GM21367 (cell line): ENCODE measurements at regions not wholly inside any gene's neighbourhood (a gene's known extent, or its start where the extent isn't known, plus 50 kb on each side); places are given as distances from the start of the nearest gene placed in this dataset.
"Not testable (repeated sequence)": the region's sequence is repeated elsewhere in the genome, so short reads cannot be mapped to it uniquely, and the experiment has no call there.

ENCODE experiments used
- ATAC-seq: cut with Tn5 transposase; IDR thresholded peaks from one replicate; pipeline ENCODE4 v1.9.1; 2021; ENCODE audit not compliant: unreplicated experiment

- no peak for ATAC-seq
Measured at GRCh38 chr5:38677636-38678035, 121.2 kb upstream of the LIFR start.

DNA sequence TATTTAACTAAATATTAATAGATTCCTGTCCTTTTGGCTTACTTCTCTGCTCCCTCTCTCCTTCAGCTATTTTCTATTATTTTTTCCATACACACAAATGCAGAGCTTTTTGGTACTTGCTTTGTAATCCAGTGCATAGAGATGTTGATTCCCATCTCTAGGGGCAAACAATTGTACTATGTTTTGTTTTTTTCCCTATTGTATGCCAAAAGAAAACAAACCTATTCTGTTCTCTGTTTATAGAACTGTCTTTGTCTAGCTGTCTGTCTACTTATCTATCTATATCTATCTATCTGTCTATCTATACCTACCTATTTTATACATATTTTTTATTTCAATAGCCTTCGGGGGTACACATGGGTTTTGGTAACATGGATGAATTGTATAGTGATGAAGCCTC, 121.6 kb upstream of the LIFR start:
- ATAC-seq: no peak

GRCh38 chr5:38678697-38679096, 122.3 kb upstream of the LIFR start:
- ATAC-seq: not testable (repeated sequence)

DNA sequence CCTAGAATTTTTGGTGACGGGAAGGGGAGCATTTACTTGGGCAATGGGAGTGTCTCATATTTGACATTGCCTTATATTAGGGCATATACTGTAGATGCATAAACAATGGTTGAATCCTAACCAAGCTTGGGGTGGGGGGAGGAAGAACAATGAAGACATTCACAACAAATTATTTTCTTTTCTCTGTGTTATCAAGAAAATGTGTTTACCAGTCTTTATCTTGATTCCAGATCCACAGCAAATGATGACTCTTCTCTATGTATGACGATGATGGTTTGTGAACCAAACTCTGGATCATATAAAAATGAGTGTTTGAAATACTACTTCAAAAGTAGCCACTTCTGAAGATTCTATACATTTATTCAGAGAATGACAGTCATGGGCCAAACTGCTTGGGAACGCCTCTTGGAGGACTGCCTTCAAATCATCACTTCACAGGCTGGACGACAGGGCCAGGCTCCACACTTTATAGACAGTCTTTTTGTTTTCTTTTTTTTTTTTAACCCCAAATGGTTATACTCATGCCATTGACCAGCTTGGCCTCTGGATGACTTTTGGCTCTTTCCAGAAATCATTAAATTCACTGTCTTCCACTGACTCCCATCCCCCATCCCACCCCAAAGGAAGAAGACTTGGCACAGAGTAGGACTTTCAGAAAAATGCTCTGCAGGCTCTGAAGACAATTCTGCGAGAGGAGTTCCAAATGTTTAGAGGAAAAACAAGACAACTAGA, 123.8 kb upstream of the LIFR start:
- no peak for ATAC-seq

- no peak for ATAC-seq
Measured at GRCh38 chr5:38681029-38681706, 124.7 kb upstream of the LIFR start.

DNA sequence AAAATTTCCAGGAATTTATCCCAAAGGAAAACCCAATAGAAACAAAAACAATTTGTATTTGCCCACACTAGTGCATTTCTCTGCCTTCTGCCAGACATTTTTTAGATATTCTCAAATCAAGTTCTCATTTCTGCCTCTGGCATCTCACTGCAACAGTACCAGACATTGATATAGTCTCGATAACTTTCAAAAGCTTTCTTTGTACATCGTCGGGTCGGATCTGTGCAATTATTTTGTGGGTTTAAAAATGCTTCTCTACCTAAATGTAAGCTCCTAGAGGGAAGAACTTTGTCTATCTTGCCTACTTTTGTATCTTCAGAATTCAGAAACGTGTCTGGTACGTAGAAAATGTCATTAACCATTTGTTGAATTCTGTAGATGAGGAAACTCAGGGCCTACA, 125.5 kb upstream of the LIFR start:
- ATAC-seq: no peak

- ATAC-seq: no peak
Measured at GRCh38 chr5:38686658-38687057, 130.2 kb upstream of the LIFR start.

- ATAC-seq: no peak
Measured at GRCh38 chr5:38692346-38692745, 135.9 kb upstream of the LIFR start.

DNA sequence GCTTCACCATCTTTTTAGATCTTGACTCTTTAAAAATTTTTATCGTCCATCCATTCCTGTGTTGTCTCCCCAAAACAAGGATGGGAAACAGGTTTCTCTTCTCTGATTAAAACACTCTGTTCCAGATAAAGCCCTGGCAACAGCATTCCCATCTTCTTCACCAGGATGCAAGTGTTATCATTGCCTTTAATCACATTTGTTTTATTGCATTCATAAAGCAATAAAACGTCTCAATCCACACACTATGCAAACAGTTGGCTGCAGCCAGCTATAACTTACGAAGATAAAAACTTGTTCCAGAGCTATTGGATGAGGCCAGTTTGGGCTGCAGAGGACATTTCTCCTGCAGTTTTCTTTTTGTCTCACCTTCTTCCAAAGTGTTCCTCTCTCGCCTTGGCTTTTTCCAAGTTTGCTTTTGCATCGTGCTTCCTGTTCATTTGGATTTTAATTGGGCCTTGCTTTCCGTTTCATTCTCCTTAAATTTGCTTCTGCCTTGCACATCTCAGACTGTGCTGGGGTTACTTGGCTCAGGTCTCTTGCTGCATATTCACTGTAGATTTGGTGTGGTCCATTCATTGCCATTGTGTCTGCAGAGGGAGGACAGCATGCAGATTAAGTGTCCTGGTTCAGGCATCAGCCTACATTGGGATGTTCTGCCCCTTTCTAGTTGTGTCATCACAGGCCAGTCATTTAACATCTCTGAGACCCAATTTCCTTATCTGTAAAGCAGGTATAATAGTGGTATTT, 136.5 kb upstream of the LIFR start:
- no peak for ATAC-seq

GRCh38 chr5:38695021-38695958, 138.8 kb upstream of the LIFR start:
- no peak for ATAC-seq

GRCh38 chr5:38697013-38697412, 140.6 kb upstream of the LIFR start:
- no peak for ATAC-seq

DNA sequence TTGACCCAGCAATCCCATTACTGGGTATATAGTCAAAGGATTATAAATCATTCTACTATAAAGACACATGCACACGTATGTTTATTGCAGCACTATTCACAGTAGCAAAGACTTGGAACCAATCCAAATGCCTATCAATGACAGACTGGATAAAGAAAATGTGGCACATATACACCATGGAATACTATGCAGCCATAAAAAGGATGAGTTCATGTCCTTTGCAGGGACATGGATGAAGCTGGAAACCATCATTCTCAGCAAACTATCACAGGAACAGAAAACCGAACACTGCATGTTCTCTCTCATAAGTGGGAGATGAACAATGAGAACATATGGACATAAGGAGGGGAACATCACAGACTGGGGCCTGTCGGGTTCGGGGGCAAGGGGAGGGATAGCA, 140.3 kb upstream of the OSMR start:
- not testable (repeated sequence) for ATAC-seq

DNA sequence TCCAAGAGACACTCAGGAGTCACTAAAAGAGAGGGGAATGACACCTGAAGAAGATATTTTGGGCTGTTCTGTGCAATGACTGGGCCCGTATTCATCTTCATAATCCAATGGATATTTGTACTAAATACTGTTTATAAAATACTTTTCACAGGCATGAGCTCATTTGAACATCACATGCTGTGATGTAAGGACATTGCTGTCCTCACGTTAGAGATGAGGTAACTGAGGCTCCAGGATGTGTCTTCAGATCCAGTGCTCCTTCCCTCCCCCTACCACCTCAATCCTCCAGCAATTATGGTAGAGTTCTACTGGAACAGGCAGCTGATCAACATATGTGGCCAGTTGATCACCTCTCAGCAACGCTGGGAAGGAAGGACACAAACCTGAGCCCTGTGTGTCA, 139.4 kb upstream of the OSMR start:
- ATAC-seq: no peak

DNA sequence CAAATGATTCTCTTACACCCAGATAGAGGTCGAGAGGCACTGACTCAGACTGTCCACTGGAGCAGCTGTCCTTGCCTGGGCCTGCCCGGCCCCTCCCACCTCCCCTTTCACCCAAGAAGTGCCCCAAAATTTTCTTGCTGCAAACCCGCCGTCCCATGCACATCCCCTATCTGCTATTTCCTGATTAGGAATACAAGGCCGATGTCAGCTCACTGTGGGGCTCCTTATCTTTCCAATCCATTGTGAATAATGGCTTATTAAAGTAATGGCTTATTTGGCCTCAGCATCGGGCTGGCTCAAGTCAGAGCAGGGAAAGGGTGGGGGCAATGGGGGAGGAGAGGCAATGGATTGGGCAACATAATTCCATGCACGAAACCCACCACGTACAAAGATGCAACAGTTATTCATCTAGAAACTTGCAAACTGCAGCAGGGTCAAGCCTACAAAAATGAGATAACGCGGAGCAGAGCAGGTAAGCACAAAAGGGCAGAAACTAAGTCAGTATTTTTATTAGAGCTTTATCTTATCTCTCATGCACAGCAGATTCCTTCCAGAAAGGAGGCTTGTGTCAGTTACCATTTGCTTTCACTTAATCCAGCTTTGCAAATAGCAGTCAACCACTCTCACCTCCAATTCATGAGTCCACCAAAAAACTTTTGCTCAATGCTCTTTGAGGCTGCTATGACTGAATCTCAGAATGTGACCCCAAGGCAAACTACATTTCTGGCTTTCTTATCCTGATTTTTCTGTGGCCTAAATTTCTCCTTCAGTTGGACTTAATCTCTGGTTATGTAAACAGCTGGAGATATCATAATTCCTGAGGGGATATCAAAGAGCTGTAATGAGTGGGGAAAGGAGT, 138.2 kb upstream of the OSMR start:
- no peak for ATAC-seq

GRCh38 chr5:38709678-38710306, 136.0 kb upstream of the OSMR start:
- no peak for ATAC-seq

DNA sequence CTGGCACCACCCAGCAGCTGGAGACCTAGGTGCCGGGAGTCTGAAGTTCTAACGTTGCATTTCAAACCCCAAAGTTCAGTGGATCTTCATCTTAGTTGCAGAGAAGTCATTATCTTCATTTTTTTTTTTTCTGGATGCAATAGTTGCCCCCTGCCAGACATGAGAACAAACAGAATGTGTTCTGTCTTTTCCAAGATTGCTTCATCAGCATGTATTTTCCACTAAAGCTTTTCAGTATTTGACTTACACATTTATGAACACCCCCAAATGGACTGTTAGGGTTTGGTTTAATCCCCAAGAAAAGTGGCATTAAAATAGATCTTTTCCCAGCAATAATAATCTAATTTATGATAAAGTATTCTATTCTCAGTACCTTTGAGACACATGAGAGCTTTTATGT, 135.2 kb upstream of the OSMR start:
- ATAC-seq: no peak

- ATAC-seq: no peak
Measured at GRCh38 chr5:38712391-38712790, 133.4 kb upstream of the OSMR start.

DNA sequence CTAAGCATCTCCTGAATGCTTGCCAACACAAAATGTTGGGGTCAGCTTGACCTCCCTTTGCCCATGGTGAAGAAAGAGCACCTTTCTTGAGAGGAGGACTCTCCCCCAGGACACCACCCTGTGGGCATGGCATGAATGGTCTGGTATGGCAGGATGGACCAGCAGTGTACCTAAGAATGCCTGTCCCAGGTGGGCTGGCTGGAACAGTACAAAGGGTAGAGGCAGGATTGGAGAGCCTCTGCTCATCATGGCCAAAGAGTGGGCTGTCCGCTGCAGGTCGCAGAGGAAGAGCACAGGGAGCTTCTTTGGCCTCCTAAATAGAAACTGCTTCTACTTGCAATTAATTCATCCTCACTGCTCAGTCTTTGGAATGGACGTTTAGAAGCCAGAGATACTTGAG, 131.6 kb upstream of the OSMR start:
- no peak for ATAC-seq

DNA sequence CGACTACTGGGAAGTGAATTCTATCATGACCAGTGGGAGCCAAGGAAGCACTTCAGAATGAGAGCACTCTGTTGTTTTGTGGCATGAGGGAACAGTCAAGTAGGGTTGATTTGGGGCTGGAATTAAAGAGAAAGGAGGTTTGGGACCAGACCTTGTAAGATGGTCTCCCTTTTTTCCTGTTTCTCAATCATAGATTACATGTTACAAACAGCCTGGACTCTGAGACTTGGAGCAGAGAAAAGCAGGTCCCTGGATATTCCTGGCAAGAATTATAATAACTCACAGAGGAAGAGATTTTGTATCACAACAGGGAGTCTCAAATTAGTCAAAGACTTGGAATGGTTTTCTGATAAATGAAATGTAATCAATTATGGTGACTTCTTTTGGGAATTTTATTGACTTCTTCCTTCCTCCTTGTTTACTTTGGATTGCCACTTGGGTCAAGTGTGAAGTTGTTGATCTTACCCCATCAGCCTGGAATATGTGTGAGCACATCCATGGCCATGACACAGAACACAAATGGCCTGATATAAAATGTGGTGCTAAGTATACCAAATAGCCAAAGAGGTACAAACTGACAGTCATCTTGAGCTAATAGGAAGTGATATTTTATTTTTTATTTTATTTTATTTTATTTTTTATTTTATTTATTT, 131.0 kb upstream of the OSMR start:
- ATAC-seq: no peak
